Motor neuron (in vitro differentiated cells): ENCODE measurements at regions not wholly inside any gene's neighbourhood (a gene's known extent, or its start where the extent isn't known, plus 50 kb on each side); places are given as distances from the start of the nearest gene placed in this dataset.

Experiments used
- ATAC-seq, 8 experiments: fragments of 200-7000 bp; cut with Tn5 transposase; replicated peaks in 6 of 8; 2 replicates each; pipeline ENCODE4 v1.8.0; 2021; ENCODE audit warnings: mild to moderate bottlenecking in 8 of 8, moderate library complexity in 8 of 8
- H3K27ac ChIP-seq, 2 donors: fragments of 250-450 bp; sonication (Bioruptor Pico); 2 replicates each; pipeline ENCODE4 v1.9.0; 2021; ENCODE audit warnings: antibody characterized with exemption in 2 of 2, mild to moderate bottlenecking in 2 of 2, moderate library complexity in 1 of 2
- H3K4me1 ChIP-seq, 2 donors: fragments of 250-450 bp; sonication (Bioruptor Pico); replicated peaks in 1 of 2; 2 replicates each; pipeline ENCODE4 v1.6.1; 2021; ENCODE audit warnings: antibody characterized with exemption in 2 of 2, mild to moderate bottlenecking in 2 of 2, moderate library complexity in 1 of 2
- H3K4me3 ChIP-seq, 5 donors: fragments of 250-450 bp; sonication (Bioruptor Pico); 2 replicates each; pipeline ENCODE4 v1.9.0; 2021; ENCODE audit warnings: antibody characterized with exemption in 5 of 5, mild to moderate bottlenecking in 5 of 5, moderate library complexity in 4 of 5
- WGBS, 10 experiments: fragments of 450-650 bp; shearing (Covaris generic); methylation state at CpG; one replicate each; pipeline ENCODE4 v1.0.0; 2022; 5-methylcytosine and 5-hydroxymethylcytosine counted together
- in situ Hi-C, 9 experiments: fragments of 400-800 bp; cut with MboI; loops; one replicate each; pipeline ENCODE4 v1.15.0; 2021; ENCODE audit warnings: low sequenced_read_pairs in 9 of 9, low pct_unique_long_range_greater_than_20kb in 2 of 9; ENCODE audit not compliant: unreplicated experiment in 9 of 9

GRCh38 chr9:134495881-134496412 is 145.7 kb upstream of the COL5A1 start:
- ATAC-seq: no peak
- peaks cover 0 to 4% of the 10 kb centered on the region in 2 donors for H3K4me1 ChIP-seq
- no peak overlapping the region for H3K27ac ChIP-seq
- no peak overlapping the region for H3K4me3 ChIP-seq
- 71 to 96% (median 90%) methylated on average over 2 to 14 of the region's 17 CpGs; no CpG with 5 or more reads in 1 of the 10 experiments for WGBS, 10 experiments
- in situ Hi-C loops: no loop called here

GRCh38 chr9:134496413-134497282 is 145.0 kb upstream of the COL5A1 start:
- 8 to 97% (median 84%) methylated on average over 2 to 21 of the region's 29 CpGs for WGBS, 10 experiments
- peak in 2 of 8 experiments; percentile 4 to 48 for ATAC-seq
- H3K4me1 ChIP-seq: peaks cover 0 to 4% of the 10 kb centered on the region in 2 donors
- H3K27ac ChIP-seq: no peak overlapping the region
- in situ Hi-C loops: no loop called here
- no peak overlapping the region for H3K4me3 ChIP-seq

GRCh38 chr9:134497283-134497860 is 144.2 kb upstream of the COL5A1 start:
- in situ Hi-C loops: no loop called here
- Histone ChIP-seq H3K4me1 (peaks cover 0 to 4% of the 10 kb centered on the region in 2 donors), H3K27ac (no peak overlapping the region), H3K4me3 (no peak overlapping the region)
- 8 to 100% (median 71%) methylated on average over 1 to 5 of the region's 5 CpGs; no CpG with 5 or more reads in 1 of the 10 experiments for WGBS, 10 experiments
- no peak for ATAC-seq

GRCh38 chr9:134498814-134499166 is 142.8 kb upstream of the COL5A1 start:
- no peak overlapping the region for H3K4me3 ChIP-seq
- in situ Hi-C loops: no loop called here
- WGBS, 10 experiments: 83 to 100% (median 100%) methylated on average over 1 of the region's 1 CpG; no CpG with 5 or more reads in 2 of the 10 experiments
- no peak overlapping the region for H3K27ac ChIP-seq
- ATAC-seq: no peak
- peaks cover 0 to 8% of the 10 kb centered on the region in 2 donors for H3K4me1 ChIP-seq

- 58 to 87% (median 72%) methylated on average over 1 to 24 of the region's 44 CpGs; no CpG with 5 or more reads in 1 of the 10 experiments for WGBS, 10 experiments
- Histone ChIP-seq H3K4me1 (peaks cover 0 to 7% of the 10 kb centered on the region in 2 donors), H3K27ac (no peak overlapping the region), H3K4me3 (no peak overlapping the region)
- no peak for ATAC-seq
- in situ Hi-C loops: no loop called here
These were observed 140.5 kb upstream of the COL5A1 start for GRCh38 chr9:134500931-134501760.

GRCh38 chr9:134501761-134502265 is 139.8 kb upstream of the COL5A1 start:
- Histone ChIP-seq H3K27ac (no peak overlapping the region), H3K4me3 (no peak overlapping the region), H3K4me1 (peaks cover 0 to 7% of the 10 kb centered on the region in 2 donors)
- WGBS, 10 experiments: no CpG with 5 or more reads among the region's 20 CpGs
- no peak for ATAC-seq
- in situ Hi-C loops: no loop called here

- in situ Hi-C loops: no loop called here
- WGBS, 10 experiments: 100% methylated on average over 1 of the region's 15 CpGs; no CpG with 5 or more reads in 9 of the 10 experiments
- Histone ChIP-seq H3K4me3 (no peak overlapping the region), H3K4me1 (peaks cover 0 to 7% of the 10 kb centered on the region in 2 donors), H3K27ac (no peak overlapping the region)
- ATAC-seq: peak in 5 of 8 experiments; percentile 38 to 55 (median 44)
These were observed 139.3 kb upstream of the COL5A1 start for GRCh38 chr9:134502266-134502791.

- in situ Hi-C loops: no loop called here
- H3K27ac ChIP-seq: no peak overlapping the region
- H3K4me1 ChIP-seq: peaks cover 0 to 7% of the 10 kb centered on the region in 2 donors
- no peak overlapping the region for H3K4me3 ChIP-seq
- ATAC-seq: peak; percentile 99 to 100 (median 100)
- WGBS, 10 experiments: 0 to 88% (median 71%) methylated on average over 1 to 8 of the region's 15 CpGs; no CpG with 5 or more reads in 5 of the 10 experiments
These were observed 138.8 kb upstream of the COL5A1 start for GRCh38 chr9:134502809-134503211.

- no peak overlapping the region for H3K4me3 ChIP-seq
- H3K27ac ChIP-seq: no peak overlapping the region
- peaks cover 0 to 7% of the 10 kb centered on the region in 2 donors for H3K4me1 ChIP-seq
- WGBS, 10 experiments: 14 to 100% (median 67%) methylated on average over 1 to 4 of the region's 9 CpGs; no CpG with 5 or more reads in 4 of the 10 experiments
- in situ Hi-C loops: no loop called here
- no peak for ATAC-seq
These were observed 138.1 kb upstream of the COL5A1 start for GRCh38 chr9:134503301-134504105.

- WGBS, 10 experiments: 86 to 100% (median 90%) methylated on average over 2 to 5 of the region's 7 CpGs; no CpG with 5 or more reads in 7 of the 10 experiments
These were observed 137.6 kb upstream of the COL5A1 start for GRCh38 chr9:134504106-134504385.

GRCh38 chr9:134505032-134505431 is 136.6 kb upstream of the COL5A1 start:
- Histone ChIP-seq H3K27ac (no peak overlapping the region), H3K4me3 (no peak overlapping the region), H3K4me1 (peaks cover 0 to 7% of the 10 kb centered on the region in 2 donors)
- WGBS, 10 experiments: no CpG with 5 or more reads among the region's 11 CpGs
- ATAC-seq: no peak
- in situ Hi-C loops: no loop called here

More at GRCh38 chr9:134504106-134504385, 137.6 kb upstream of the COL5A1 start:
- in situ Hi-C loops: no loop called here
- H3K4me1 ChIP-seq: peaks cover 0 to 7% of the 10 kb centered on the region in 2 donors
- no peak overlapping the region for H3K27ac ChIP-seq
- no peak overlapping the region for H3K4me3 ChIP-seq
- ATAC-seq: no peak

- in situ Hi-C loops: no loop called here
- H3K27ac ChIP-seq: no peak overlapping the region
- no peak overlapping the region for H3K4me3 ChIP-seq
- ATAC-seq: peak in 1 of 8 experiments; percentile 44
- WGBS, 10 experiments: 33 to 83% (median 64%) methylated on average over 2 to 3 of the region's 3 CpGs
- H3K4me1 ChIP-seq: no peaks in the 10 kb centered on the region
These were observed 132.3 kb upstream of the COL5A1 start for GRCh38 chr9:134509281-134509680.
